Mesodermal cell (in vitro differentiated cells): ENCODE measurements at regions not wholly inside any gene's neighbourhood (a gene's known extent, or its start where the extent isn't known, plus 50 kb on each side); places are given as distances from the start of the nearest gene placed in this dataset.

Source experiments
- H3K27ac ChIP-seq: 2 replicates; pipeline ENCODE4 v1.7.0; 2013; ENCODE audit warnings: mild to moderate bottlenecking, low read depth, low read length, moderate library complexity; ENCODE audit not compliant: severe bottlenecking
- H3K36me3 ChIP-seq: 2 replicates; pipeline ENCODE4 v1.7.1; 2013; ENCODE audit warnings: mild to moderate bottlenecking, low read length, moderate library complexity; ENCODE audit not compliant: control insufficient read depth, insufficient read depth
- H3K4me1 ChIP-seq: one replicate; pipeline ENCODE4 v1.7.1; 2013; ENCODE audit warnings: mild to moderate bottlenecking, low read length; ENCODE audit not compliant: insufficient read depth, control insufficient read depth, poor library complexity, severe bottlenecking
- H3K4me3 ChIP-seq: 2 replicates; pipeline ENCODE4 v1.7.0; 2013; ENCODE audit warnings: low read length, control low read depth, mild to moderate bottlenecking; ENCODE audit not compliant: insufficient read depth, poor library complexity, severe bottlenecking; ENCODE audit errors: extremely low read depth
- H3K9me3 ChIP-seq: 2 replicates; pipeline ENCODE4 v1.7.1; 2013; ENCODE audit warnings: mild to moderate bottlenecking, low read length, moderate library complexity; ENCODE audit not compliant: control insufficient read depth
- WGBS, 2 experiments: methylation state at CpG; one replicate each; pipeline ENCODE4 v1.1.5; 2013; ENCODE audit warnings: missing lambda C conversion rate in 2 of 2; ENCODE audit not compliant: insufficient coverage in 2 of 2; 5-methylcytosine and 5-hydroxymethylcytosine counted together

DNA sequence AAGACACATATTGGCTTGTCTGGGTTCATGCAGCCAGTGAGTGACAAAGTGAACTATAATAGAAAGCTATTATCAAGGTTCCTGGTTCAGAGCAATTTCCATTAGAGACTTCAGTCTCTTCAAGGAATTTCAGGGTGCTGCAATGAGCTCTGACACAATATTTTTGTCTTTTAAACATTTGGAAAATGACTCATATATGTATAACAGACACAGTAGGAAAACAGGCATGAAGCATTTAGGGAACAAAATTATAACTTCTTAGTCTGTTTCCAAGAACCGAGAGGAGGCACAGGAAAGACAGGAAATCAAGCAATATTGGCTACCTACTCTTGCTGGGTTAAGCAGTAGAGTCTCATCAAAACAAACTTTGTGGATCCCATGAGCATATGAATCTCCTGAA, 170.4 kb downstream of the PTPRC start:
- H3K36me3 ChIP-seq: no peaks in the 10 kb centered on the region
- 83 to 100% methylated on average over 1 of the region's 1 CpG for WGBS, 2 experiments

DNA sequence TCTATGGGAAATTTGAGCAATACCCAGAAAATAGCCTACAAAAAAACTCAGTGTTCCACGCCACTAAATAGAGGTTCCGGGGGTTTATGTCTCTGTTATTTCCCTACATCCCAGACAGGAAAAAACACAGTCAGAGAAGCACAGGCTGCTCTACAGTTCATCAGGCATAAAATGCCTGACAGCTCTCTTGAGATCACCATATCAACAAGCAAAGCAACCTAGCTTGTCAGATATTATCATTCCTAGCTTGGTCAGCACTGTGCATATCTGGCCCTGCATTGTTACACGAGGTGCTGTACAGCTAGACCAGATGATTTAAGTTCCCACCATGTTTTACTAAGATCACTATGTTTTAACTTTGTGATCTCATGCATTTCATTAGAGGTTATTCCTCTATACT, 172.6 kb downstream of the PTPRC start:
- Histone ChIP-seq H3K27ac (no peak overlapping the region), H3K9me3 (peaks cover 24% of the 10 kb centered on the region), H3K36me3 (no peaks in the 10 kb centered on the region), H3K4me3 (no peak overlapping the region), H3K4me1 (no peaks in the 10 kb centered on the region)
- WGBS, 2 experiments: 72 to 74% methylated on average over 3 of the region's 3 CpGs

More for the DNA sequence above, 170.4 kb downstream of the PTPRC start:
- H3K4me1 ChIP-seq: no peaks in the 10 kb centered on the region
- H3K4me3 ChIP-seq: no peak overlapping the region
- H3K27ac ChIP-seq: no peak overlapping the region
- H3K9me3 ChIP-seq: peaks cover 15% of the 10 kb centered on the region

DNA sequence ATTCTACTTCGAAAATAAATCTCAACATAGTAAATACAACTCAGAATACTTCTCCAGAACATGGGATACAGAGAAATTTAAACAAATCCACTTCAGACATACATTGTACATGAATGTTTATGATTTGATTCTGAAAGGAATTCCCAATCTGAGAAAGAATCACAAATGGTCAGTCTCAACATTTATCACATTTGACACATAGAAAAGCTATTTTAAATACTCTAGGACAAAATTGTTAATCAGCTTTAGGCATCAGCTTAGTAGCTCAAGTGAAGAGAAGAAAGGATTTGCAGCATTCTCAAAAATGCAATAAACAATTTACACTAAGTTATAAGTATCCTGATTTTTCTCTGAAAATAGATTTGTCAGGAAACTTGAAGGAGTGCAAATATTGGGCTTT, 184.8 kb downstream of the PTPRC start:
- H3K9me3 ChIP-seq: no peaks in the 10 kb centered on the region
- no CpG with 5 or more reads among the region's 1 CpG for WGBS, 2 experiments

DNA sequence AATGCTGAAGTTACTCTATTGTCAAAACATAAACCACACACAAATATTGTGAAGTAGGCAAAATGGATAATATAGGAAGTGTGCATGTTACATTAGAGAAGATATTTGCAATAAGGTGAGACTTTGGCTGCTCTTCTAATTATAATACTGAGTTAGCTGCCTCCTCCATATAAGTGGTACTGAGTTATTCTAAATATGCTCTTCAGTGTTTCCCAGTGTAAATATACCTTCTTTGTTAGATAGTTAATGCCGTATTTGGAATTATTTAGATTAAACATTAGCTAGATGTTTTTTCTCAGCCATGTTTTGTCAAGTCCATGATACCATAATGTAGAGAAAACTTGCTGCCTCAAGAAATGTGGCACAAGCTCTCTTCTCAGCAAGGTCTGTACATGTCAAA, 186.4 kb downstream of the PTPRC start:
- no peaks in the 10 kb centered on the region for H3K9me3 ChIP-seq
- no peak overlapping the region for H3K27ac ChIP-seq
- no peaks in the 10 kb centered on the region for H3K4me1 ChIP-seq
- 83% methylated on average over 1 of the region's 1 CpG; no CpG with 5 or more reads in 1 of the 2 experiments for WGBS, 2 experiments
- H3K36me3 ChIP-seq: no peaks in the 10 kb centered on the region
- H3K4me3 ChIP-seq: no peak overlapping the region

More for the DNA sequence above, 184.8 kb downstream of the PTPRC start:
- Histone ChIP-seq H3K36me3 (no peaks in the 10 kb centered on the region), H3K4me3 (no peak overlapping the region), H3K27ac (no peak overlapping the region), H3K4me1 (no peaks in the 10 kb centered on the region)

DNA sequence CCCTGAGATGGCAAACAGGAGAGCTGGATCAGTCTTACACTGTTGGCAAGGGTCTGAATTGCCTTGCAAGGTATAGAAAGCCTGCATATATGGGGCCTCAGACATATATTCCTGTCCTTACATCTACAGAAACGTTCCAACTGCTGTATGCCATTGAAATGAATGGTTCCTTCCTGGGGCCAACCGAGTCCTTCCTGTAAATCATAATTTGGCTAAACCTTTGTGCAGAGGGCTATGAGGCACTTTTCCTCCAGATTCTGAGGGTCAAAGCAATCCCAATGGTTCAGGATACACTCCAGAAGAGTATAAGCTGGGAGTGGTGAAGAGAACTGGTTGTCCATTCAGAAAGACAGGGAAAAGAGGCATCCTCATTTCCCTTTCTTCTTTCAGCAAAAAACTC, 190.5 kb downstream of the PTPRC start:
- Histone ChIP-seq H3K4me1 (no peaks in the 10 kb centered on the region), H3K4me3 (no peak overlapping the region), H3K9me3 (no peaks in the 10 kb centered on the region), H3K27ac (no peak overlapping the region), H3K36me3 (no peaks in the 10 kb centered on the region)
- WGBS, 2 experiments: 75 to 100% methylated on average over 1 to 2 of the region's 2 CpGs

DNA sequence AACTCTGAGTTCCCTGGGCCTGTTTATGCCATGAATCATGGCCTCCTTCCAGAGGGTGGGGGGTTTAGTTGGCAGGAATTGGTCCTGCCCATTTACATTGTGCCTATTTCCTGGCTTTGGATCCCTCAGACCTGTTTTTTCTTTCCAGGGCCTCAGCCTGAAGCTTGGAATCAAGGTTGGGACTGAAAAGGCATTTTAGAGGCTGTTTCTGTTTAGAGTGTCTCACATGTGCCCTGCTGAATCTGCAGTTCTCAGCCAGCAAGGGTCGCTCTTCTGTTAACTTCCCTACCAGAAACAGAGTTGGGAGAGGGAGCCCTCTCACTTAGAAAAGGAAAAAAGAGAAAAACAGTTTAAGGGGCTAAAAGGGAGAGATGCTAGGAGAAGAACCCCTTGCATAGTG, 191.1 kb downstream of the PTPRC start:
- Histone ChIP-seq H3K4me3 (no peak overlapping the region), H3K27ac (no peak overlapping the region), H3K36me3 (no peaks in the 10 kb centered on the region), H3K9me3 (no peaks in the 10 kb centered on the region), H3K4me1 (no peaks in the 10 kb centered on the region)
- no CpG with 5 or more reads among the region's 1 CpG for WGBS, 2 experiments

DNA sequence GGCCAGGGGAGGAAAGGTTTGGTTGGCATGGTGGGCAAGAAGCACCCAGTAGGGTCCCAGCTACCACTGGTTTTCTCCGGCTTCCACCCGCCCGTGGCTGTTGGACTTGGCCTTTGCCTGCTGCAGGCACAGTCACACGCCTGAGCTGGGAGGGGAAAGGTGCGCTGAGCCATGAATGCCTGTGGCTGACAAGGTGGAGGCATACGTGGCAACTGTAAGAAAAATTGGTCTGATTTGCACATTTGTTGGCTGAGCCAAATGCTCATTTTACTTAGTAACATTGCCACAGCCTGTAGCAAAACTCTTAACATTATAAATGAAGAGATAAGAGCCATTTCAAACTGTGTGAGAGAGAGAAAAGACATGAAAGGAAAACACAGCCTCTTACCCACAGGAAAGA, 191.6 kb downstream of the PTPRC start:
- Histone ChIP-seq H3K4me3 (no peak overlapping the region), H3K9me3 (no peaks in the 10 kb centered on the region), H3K36me3 (no peaks in the 10 kb centered on the region), H3K27ac (no peak overlapping the region), H3K4me1 (no peaks in the 10 kb centered on the region)
- WGBS, 2 experiments: 86 to 90% methylated on average over 5 to 6 of the region's 6 CpGs

DNA sequence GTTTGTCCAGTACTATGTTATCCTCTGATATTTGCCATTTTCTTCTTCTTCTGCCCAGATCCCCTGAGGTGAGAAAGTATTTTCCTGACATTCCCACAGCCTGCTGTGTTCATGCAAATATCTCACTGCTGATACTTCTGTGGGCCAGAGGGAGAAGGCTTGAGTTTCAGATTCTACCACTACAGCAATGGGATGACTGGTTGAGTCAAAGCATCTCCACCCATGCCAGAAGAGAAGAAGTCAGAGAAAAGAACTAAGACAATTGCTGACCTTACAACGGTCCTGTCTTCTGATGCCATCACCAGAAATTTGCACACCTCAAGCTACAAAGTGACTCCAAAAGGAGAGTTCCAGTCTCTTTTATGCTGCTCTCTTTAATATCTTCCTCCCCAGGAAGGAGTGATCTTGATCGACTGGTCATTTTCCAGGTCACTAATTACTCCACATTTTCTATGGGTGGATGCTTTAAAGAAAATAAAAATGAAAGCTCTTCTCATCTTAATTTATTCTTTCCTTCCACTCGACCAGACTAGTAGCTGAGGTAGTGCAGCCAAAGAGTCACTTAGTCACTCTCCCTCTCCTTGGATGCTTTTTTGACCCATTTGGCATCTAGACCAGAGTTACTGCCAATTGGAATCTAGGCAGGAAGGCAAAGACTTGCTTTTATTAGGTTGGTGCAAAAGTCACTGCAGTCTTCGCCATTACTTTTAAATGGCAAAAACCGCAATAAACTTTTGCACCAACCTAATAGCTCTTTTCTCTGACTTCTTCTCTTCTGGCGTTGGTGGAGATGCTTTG, 195.1 kb downstream of the PTPRC start:
- Histone ChIP-seq H3K4me3 (no peak overlapping the region), H3K27ac (no peak overlapping the region), H3K9me3 (no peaks in the 10 kb centered on the region), H3K4me1 (no peaks in the 10 kb centered on the region), H3K36me3 (no peaks in the 10 kb centered on the region)
- WGBS, 2 experiments: 85 to 93% methylated on average over 2 to 3 of the region's 6 CpGs

DNA sequence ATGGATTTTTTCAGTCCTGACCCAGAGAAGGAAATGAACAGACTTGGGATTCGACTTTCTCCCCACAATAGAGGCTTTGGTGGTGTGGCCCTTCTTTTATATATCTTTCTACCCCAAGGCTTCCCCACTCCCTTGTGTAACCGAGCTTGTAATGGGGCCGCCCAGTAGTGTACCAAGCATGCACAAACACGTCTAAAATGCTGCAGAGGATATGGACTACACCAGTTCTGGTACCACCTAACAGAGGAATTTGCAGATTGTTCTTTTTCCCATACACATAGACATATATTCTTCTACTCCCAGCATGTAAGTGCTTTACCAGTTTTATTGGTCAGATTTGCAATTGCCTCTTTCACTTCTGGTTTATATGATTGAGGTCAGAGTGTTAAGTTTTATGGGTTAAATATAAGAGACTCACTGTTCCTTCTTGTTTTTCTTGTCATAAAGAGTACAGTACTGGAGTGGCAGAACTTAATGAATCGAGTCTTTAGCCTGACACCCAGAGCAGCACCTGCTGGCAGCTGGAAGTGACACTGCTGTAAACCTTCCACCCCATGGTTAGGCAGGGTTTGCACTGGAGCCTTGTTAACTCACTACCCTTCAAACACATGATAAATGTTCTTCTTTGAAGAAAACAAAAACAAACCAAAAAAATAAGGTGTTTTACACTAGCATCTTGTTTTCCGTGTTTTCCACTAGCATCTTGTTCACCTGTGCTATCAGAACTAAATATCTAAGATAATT, 198.6 kb downstream of the PTPRC start:
- H3K36me3 ChIP-seq: no peaks in the 10 kb centered on the region
- no peak overlapping the region for H3K27ac ChIP-seq
- H3K9me3 ChIP-seq: no peaks in the 10 kb centered on the region
- WGBS, 2 experiments: 91 to 92% methylated on average over 3 to 5 of the region's 6 CpGs
- H3K4me3 ChIP-seq: no peak overlapping the region
- H3K4me1 ChIP-seq: no peaks in the 10 kb centered on the region

DNA sequence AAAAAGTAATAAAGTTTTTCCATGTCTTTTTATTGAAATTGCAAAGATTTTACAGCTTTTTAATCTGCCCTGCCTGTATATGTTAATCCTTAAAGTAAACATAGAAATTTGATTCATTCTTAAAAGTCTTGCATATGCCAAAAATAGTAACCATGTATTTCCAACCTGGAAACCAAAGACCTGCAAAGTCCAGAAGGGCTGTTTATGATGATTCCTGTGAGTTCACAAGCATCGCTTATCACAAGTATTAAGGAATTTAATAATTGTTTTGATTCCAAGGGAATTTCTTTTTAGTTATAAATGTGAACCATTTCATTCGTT, 199.1 kb downstream of the PTPRC start:
- H3K4me3 ChIP-seq: no peak overlapping the region
- H3K27ac ChIP-seq: no peak overlapping the region
- WGBS, 2 experiments: no CpG with 5 or more reads among the region's 2 CpGs
- H3K9me3 ChIP-seq: no peaks in the 10 kb centered on the region
- H3K4me1 ChIP-seq: no peaks in the 10 kb centered on the region
- H3K36me3 ChIP-seq: no peaks in the 10 kb centered on the region

DNA sequence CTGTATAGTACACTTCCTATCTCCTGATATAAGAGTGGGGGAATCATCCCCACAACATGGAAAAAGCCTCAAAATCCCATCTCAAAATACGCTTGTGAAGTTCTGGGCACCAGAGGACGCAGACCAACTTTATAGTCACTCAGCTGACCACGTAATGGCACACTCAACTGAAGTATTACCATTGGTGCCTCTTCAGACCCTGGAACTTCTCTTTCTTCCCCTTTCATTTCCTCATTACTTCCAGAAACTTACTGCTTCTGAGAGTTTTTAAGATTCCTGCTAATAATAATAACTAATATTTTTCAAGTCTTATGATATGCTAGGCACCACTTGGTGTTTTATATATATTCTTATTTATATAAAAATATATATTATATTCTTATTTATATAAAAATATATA, 202.6 kb downstream of the PTPRC start:
- H3K4me1 ChIP-seq: no peaks in the 10 kb centered on the region
- no peaks in the 10 kb centered on the region for H3K9me3 ChIP-seq
- H3K36me3 ChIP-seq: no peaks in the 10 kb centered on the region
- WGBS, 2 experiments: 92 to 93% methylated on average over 3 of the region's 3 CpGs
- H3K4me3 ChIP-seq: no peak overlapping the region
- H3K27ac ChIP-seq: no peak overlapping the region
